HK-2 (cell line): ENCODE measurements at regions not wholly inside any gene's neighbourhood (a gene's known extent, or its start where the extent isn't known, plus 50 kb on each side); places are given as distances from the start of the nearest gene placed in this dataset.

Experiments
- DNase-seq: peaks from one replicate; pipeline ENCODE4 v3.0.0-alpha.2; 2018; ENCODE audit not compliant: unreplicated experiment

DNA sequence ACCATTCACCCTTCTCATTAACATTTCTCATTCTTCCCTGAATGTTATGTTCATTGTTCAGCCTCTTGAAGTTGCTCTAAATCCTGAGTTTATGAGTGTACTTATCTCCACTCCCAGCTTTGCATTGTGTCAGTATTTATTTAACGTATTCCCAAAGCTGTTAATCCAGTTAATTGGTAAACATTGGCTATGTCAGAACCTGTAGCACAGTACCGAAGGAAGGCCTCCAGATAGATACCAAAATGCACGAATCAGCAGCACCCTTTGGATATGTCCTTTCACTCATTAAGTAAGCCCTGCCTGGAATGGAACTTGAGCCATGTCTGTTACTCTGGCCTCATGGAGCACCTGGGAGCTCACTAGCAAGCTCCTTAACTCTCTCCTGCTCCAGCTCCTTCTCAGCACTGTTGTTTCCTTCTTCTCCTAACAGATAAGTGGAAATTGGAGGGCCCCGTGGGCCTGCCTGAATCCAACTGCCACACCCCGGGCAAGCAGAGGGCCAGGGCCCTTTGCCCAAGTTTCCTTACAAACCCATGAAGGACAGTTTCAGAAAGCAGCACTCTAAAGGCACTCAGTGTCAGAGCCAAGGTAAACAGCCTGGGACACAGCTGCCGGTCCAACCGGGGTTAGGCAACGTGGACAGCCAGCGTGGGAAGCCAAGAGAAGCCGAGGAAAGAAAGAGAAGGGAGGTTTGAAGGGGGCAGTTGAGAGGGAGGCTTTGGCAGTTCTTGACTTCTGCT is 155.0 kb upstream of the SERP2 start:
- no peak for DNase-seq

- no peak for DNase-seq
Observed at GRCh38 chr13:44219577-44220548, 153.8 kb upstream of the SERP2 start.

- DNase-seq, result no peak
Observed at GRCh38 chr13:44220948-44221347, 152.7 kb upstream of the SERP2 start.

- DNase-seq, result no peak
Observed at GRCh38 chr13:44221657-44222056, 152.0 kb upstream of the SERP2 start.

DNA sequence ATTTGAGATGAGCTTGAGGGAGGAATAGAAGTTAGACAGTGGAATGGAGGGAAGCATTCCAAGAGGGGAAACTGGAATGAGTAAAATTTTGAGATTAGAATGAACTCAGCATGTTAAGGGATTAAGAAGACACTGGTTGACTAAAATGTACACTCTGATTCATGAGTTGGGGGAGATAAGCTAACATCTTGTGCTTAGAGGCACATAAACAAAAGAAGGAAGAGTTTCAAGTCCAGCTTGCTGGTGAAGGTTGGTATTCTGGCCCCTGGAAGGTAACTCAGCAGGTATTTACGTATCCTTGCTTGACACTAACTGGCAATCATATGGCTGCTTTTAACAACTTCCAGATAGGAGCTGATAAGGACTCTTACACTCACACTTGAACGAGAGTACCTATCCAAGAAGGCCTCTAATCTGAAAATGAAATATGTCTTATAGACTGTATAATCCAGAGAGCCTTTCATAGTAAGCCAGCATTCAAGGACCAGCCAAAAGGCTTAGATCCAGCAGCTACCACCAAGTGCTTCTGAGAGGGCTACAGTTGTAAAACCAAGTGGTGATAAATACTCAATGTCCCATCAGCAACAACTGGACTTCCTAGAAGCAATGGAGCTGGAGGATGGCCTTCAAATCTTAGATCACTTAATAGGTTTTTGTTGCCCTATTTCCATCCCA is 149.7 kb upstream of the SERP2 start:
- no peak for DNase-seq

- no peak for DNase-seq
Observed at GRCh38 chr13:44224450-44225149, 149.0 kb upstream of the SERP2 start.

- DNase-seq, result no peak
Observed at GRCh38 chr13:44229371-44230030, 144.1 kb upstream of the SERP2 start.

DNA sequence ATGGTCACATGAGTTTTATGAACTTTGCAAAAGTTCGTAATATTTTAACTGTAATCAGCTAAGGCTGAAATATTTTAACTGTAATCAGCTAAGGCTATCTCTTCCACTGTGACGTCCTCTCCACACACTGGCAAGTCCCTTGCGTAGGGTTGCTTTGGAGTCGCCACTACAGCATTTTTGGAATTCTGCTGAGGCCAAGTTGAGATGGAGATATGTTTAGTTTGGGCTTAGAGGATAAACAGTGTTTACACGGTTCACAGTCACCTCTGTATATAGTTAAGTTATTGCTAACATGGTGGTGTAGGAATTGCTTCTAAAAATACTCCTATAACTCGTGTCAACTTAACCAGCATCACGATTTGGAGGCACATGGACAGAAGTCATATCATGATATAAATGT is 143.6 kb upstream of the SERP2 start:
- no peak for DNase-seq

DNA sequence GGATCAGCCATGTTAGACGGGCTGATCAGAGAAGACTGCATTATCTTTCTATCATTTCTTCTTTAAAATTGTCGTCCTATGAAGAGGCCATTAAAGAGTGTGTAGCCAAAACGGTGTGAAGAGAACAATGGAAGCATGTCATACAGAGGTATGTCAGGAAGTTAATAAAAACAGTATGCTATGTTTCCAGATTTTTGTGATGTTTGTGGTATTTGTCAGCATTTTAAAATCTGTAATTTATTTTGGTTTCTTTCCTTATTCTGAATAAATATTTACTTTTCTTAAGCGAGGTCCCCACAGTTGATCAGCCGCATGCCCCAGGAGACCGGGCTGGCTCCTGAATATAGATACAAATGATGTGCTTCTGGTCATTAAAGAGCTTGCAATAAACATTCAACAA is 142.9 kb upstream of the SERP2 start:
- DNase-seq, result no peak

DNA sequence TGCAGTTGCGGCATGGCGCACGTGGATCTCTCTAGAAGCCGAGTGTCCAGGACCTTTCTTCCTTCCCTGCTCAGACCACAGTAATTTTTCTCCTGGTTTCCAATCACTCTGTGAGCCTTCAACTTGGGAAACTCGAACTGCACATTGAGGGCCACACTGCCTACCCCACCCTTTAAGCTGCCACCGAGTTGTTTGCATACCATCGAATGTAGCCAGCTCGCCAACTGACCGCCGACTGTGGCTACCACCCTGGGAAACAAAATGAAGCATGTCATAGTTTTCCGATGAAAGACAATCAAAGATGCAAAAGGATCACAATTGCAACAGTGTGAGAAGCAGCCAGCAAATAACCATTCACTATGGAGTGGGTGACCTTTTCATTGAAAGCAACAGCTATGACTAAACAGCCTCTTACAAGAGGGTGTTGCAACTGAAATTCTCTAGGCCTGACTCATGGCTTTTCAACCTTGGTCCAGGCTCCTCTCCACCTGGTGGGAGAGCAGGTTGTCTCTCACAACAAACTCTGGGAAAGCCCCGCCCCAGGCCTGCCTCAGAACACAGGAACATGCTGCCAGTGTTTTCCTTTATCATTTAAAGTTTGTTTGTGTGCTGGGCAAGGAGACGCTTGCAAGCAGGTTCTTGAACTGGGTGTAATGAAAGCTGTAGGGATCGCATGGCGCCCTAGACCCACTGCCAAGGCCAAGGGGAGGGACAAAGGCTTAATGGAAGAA is 141.7 kb upstream of the SERP2 start:
- no peak for DNase-seq

DNA sequence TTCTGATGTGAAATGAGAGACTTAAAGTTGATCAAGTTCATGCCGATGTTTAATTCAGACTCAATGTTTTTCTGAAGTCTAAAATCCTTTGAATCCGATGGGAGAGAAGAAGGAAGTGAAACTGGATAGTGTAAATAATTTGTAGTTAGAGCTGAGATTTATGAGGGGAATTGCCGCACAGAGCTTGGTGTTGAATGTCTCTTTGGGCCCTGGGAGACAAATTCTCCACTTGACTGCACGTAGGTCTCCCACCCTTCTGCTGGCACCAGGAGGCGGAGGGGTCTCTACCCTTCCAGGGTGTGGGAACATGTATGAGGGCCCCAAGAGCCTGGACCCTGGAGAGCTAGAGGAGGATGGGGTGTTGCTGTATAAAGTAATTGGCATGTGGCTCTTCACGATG is 140.8 kb upstream of the SERP2 start:
- DNase-seq, result no peak

DNA sequence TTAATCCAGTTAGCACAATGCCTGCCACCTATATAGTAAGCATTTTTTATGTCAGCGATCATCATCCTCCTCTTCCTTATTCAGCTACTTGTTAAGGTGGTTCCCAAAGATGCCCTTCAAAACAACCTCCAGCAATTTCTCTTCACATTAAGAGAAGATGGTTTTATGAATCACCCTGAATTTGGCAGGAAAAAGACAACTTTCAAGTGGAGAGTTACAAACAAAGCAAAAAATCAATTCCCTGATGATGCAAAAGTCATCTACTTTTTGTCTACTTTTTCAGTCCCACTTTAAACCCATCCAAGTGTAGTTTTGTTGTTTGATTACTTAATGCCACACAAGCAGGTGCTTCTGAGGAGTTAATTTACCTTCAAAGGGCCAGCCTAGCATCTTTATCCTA is 139.1 kb upstream of the SERP2 start:
- DNase-seq, result no peak

DNA sequence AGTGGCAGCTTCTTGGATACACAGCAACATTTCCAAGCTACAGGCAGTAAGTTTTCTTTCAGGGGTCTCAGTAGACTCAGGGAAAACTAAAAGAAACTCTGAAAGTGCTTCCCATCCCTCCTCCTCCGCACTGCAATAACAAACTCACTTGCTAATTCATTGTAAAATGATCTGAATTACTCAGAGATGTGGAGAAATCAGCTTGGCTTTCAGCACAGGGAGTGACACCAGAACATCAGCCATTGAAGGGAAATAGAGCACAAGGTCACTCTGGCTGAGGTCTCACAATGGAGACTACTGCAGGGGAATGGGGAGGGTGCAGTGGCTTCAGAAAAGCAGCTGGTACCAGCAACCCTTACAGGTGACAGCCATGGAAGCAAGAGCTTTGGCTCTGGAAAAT is 137.3 kb upstream of the SERP2 start:
- DNase-seq, result no peak

- no peak for DNase-seq
Observed at GRCh38 chr13:44236801-44237207, 136.8 kb upstream of the SERP2 start.

DNA sequence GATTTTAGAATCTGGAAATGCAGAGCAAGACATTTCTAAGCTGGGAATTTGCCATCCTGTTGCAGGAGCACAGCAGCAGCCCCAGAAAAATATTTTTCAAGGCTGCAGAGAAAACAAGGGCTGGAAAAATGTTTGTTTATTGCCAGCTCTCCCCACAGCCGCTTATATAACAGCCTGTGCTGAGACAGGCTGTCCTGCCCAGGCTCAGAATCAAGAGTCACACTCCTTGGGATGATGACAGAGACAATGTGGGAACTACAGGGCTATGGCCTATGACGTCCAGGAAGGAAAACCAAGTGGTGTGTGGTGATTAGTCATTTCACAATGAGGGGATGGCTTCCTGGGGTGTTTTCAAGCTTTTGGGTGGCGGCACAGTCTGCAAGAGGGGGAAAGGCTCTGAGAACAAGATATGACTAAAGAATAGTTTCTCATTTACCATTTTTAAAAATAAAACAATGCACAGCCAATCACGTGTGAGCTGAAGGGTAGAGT is 136.3 kb upstream of the SERP2 start:
- DNase-seq, result no peak

GRCh38 chr13:44237881-44238421 is 135.7 kb upstream of the SERP2 start:
- no peak for DNase-seq

DNA sequence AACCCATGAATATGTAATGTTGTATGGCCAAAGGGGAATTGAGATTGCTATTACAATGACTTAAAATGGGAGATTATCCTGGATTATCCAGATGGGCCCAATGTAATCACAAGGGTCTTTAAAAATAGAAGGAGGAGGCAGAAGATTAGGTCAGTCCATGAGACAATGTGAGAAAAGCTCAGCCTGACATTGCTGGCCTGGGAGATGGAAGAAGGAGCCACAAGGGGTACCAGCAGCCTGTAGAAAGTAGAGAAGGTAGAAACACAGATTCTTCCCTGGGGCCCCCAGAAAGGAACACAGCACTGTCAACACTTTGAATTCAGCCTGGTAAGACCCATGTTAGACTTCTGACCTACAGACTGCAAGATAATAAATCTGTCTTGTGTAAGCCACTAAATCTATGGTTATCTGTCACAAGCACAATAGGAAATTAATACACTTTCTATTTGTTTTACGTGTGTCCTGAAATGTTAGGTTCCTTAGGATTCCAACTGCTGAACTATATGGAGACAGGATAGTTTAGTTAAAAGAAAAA is 132.9 kb upstream of the SERP2 start:
- no peak for DNase-seq

DNA sequence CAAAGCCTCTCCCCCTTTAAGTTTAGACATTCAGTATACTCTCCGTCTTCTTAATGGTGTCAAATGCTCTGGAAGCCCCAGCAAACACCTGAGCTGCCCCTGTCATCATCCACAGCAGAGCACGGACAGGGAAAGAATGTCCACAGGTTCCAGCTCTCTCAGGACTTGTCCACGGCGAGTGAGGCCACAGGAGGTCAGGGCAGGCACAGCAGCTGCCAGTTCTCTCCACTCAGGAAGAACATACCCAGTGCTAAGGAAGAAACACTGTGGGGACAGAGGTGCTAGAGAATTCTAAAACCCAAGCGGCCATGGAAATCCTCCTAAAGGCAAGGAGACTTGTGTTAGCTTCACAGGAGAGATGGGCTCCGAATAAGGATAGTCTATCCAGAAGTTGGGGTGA is 132.0 kb upstream of the SERP2 start:
- DNase-seq, result no peak

DNA sequence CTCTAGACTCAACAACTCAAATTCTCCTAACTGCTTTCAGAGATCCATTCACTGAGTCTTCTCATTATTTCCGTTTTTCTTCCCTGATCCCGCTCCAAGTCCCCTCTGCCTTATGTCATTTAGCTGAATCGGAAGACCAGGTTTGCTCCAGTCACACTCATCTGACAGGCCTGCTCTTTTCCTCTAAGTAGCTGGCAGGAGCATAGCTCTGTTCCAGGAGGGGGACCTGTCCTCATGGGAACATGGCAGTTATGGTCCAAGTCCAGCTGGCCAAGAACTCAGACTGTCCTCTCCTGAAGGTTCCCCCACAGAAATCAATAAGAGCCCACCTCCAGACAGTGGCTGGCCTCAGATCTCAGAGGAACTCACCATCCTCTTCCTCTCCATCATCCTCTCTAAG is 130.9 kb upstream of the SERP2 start:
- no peak for DNase-seq
